GM12872 (cell line): ENCODE measurements at regions not wholly inside any gene's neighbourhood (a gene's known extent, or its start where the extent isn't known, plus 50 kb on each side); places are given as distances from the start of the nearest gene placed in this dataset.

ENCODE experiments used
- CTCF ChIP-seq: IDR thresholded peaks from 3 replicates; pipeline ENCODE4 v1.5.1; 2011; ENCODE audit warnings: low read depth, mild to moderate bottlenecking, low read length, moderate library complexity; ENCODE audit not compliant: insufficient read depth

- no peak for TF ChIP-seq CTCF
These were observed 1362.9 kb upstream of the SLC39A10 start for GRCh38 chr2:194294156-194294555.

- TF ChIP-seq CTCF: no peak
These were observed 1365.9 kb upstream of the SLC39A10 start for GRCh38 chr2:194291104-194291503.

GRCh38 chr2:194289712-194290346, 1367.2 kb upstream of the SLC39A10 start:
- TF ChIP-seq CTCF: no peak

- TF ChIP-seq CTCF: no peak
These were observed 1385.6 kb upstream of the SLC39A10 start for GRCh38 chr2:194271293-194271961.

GRCh38 chr2:194270648-194271047, 1386.4 kb upstream of the SLC39A10 start:
- no peak for TF ChIP-seq CTCF

GRCh38 chr2:194264586-194264985, 1392.4 kb upstream of the SLC39A10 start:
- no peak for TF ChIP-seq CTCF

- TF ChIP-seq CTCF: no peak
These were observed 1396.8 kb upstream of the SLC39A10 start for GRCh38 chr2:194260185-194260584.
